HCT116 (cell line): ENCODE measurements at regions not wholly inside any gene's neighbourhood (a gene's known extent, or its start where the extent isn't known, plus 50 kb on each side); places are given as distances from the start of the nearest gene placed in this dataset.

Source experiments
- ATAC-seq: fragments of 200-7000 bp; cut with Tn5 transposase; 2 replicates; pipeline ENCODE4 v1.9.1; 2020; ENCODE audit warnings: mild to moderate bottlenecking, moderate library complexity
- BruUV-seq: library from RNA; stranded (reverse); fragments of 400-500 nt; replicated peaks from 2 replicates; lab custom pipeline; 2021; lab: Mats Ljungman, UMichigan
- CTCF ChIA-PET: fragments of 300-600 bp; sonication (Branson Sonifier 250); formaldehyde crosslinking; loops from one replicate; lab custom pipeline; 2021; ENCODE audit warnings: antibody characterized with exemption; lab: Charles Lee
- POLR2A ChIA-PET: fragments of 300-600, 350-600 bp; sonication (Branson Sonifier 250); formaldehyde crosslinking; loops from one replicate; lab custom pipeline; 2021; ENCODE audit warnings: antibody characterized with exemption; lab: Charles Lee
- RAD21 ChIA-PET, 2 experiments: fragments of 300-600 bp; sonication (Branson Sonifier 250); formaldehyde crosslinking; loops; one replicate each; lab custom pipeline; 2023; ENCODE audit warnings: low total read pairs in 2 of 2; ENCODE audit not compliant: uncharacterized antibody in 2 of 2, unreplicated experiment in 2 of 2, low non-redundant PET in 1 of 2; lab: Charles Lee
- DNase-seq: peaks from one replicate; pipeline ENCODE4 v3.0.0-alpha.2; 2010; ENCODE audit warnings: low read depth, low spot score
- H2AFZ ChIP-seq: fragments of 200-600 bp; shearing (Covaris generic), sonication (generic); 2 replicates; pipeline ENCODE4 v1.6.1; 2017; ENCODE audit warnings: low read depth, mixed run types, mixed read lengths, antibody characterized with exemption, low read length; ENCODE audit not compliant: poor library complexity, severe bottlenecking
- H3K27ac ChIP-seq: 2 replicates; pipeline ENCODE4 v1.5.1; 2012; ENCODE audit warnings: low read depth, low read length
- H3K27me3 ChIP-seq: fragments of 200-600 bp; sonication (generic); 2 replicates; pipeline ENCODE4 v1.6.1; 2016; ENCODE audit warnings: mixed run types, low read length, mixed read lengths; ENCODE audit not compliant: insufficient read depth
- H3K36me3 ChIP-seq, 2 experiments: fragments of 200-500 bp in 1 of 2; fragments of 200-600 bp in 1 of 2; sonication (Bioruptor generic) in 1 of 2; sonication (generic) in 1 of 2; 2 replicates each; pipeline versions ENCODE4 v1.5.1 to v1.6.1; 2014 to 2016; ENCODE audit warnings: low read length in 2 of 2, inconsistent platforms in 1 of 2, mixed read lengths in 1 of 2, mixed run types in 1 of 2; ENCODE audit not compliant: insufficient read depth in 2 of 2, control insufficient read depth in 1 of 2
- H3K4me1 ChIP-seq, 2 experiments: fragments of 200-600 bp in 1 of 2; sonication (generic) in 1 of 2; 2 replicates each; pipeline versions ENCODE4 v1.5.1 to v1.6.1; 2012 to 2017; ENCODE audit warnings: low read length in 2 of 2, inconsistent platforms in 1 of 2, mild to moderate bottlenecking in 1 of 2, mixed read lengths in 1 of 2, mixed run types in 1 of 2, moderate library complexity in 1 of 2; ENCODE audit not compliant: insufficient read depth in 2 of 2, control insufficient read depth in 1 of 2
- H3K4me2 ChIP-seq: fragments of 200-600 bp; sonication (generic); 2 replicates; pipeline ENCODE4 v1.6.1; 2017; ENCODE audit warnings: mixed run types, low read length, mixed read lengths
- H3K4me3 ChIP-seq, 2 experiments: fragments of 200-600 bp in 1 of 2; sonication (generic) in 1 of 2; replicated peaks in 1 of 2; 2 replicates each; pipeline ENCODE4 v1.5.1; 2011 to 2016; ENCODE audit warnings: low read length in 2 of 2, control low read depth in 1 of 2, low read depth in 1 of 2, mild to moderate bottlenecking in 1 of 2, mixed read lengths in 1 of 2, mixed run types in 1 of 2
- H3K79me2 ChIP-seq: fragments of 200-600 bp; sonication (generic); 2 replicates; pipeline ENCODE4 v1.6.1; 2017; ENCODE audit warnings: mild to moderate bottlenecking, mixed run types, low read length, moderate library complexity, mixed read lengths; ENCODE audit not compliant: insufficient read depth
- H3K9ac ChIP-seq: fragments of 200-600 bp; sonication (generic); 2 replicates; pipeline ENCODE4 v1.6.1; 2016; ENCODE audit warnings: low read length, mixed read lengths
- H3K9me2 ChIP-seq: fragments of 200-600 bp; sonication (generic), shearing (Covaris generic); 2 replicates; pipeline ENCODE4 v1.6.1; 2017; ENCODE audit warnings: mixed run types, mild to moderate bottlenecking, moderate library complexity; ENCODE audit not compliant: insufficient read depth
- H3K9me3 ChIP-seq, 2 experiments: fragments of 200-500 bp in 1 of 2; fragments of 200-600 bp in 1 of 2; sonication (Bioruptor generic) in 1 of 2; sonication (generic) in 1 of 2; 2 replicates each; pipeline ENCODE4 v1.6.1; 2014 to 2017; ENCODE audit warnings: low read length in 2 of 2, mixed read lengths in 2 of 2, inconsistent platforms in 1 of 2, low read depth in 1 of 2, mild to moderate bottlenecking in 1 of 2, mixed run types in 1 of 2, moderate library complexity in 1 of 2; ENCODE audit not compliant: control insufficient read depth in 1 of 2, insufficient read depth in 1 of 2
- H4K20me1 ChIP-seq: fragments of 200-600 bp; sonication (generic), shearing (Covaris generic); 2 replicates; pipeline ENCODE4 v1.6.1; 2017; ENCODE audit warnings: mixed run types, mild to moderate bottlenecking, moderate library complexity; ENCODE audit not compliant: insufficient read depth
- CBX3 ChIP-seq: IDR thresholded peaks from 2 replicates; pipeline ENCODE4 v1.6.1; 2012; ENCODE audit warnings: low read depth
- CEBPB ChIP-seq: IDR thresholded peaks from 2 replicates; pipeline ENCODE4 v1.6.1; 2012; ENCODE audit warnings: low read depth
- EGR1 ChIP-seq: IDR thresholded peaks from 2 replicates; pipeline ENCODE4 v1.6.1; 2012; ENCODE audit warnings: low read depth
- FOSL1 ChIP-seq: IDR thresholded peaks from 2 replicates; pipeline ENCODE4 v1.6.1; 2012; ENCODE audit warnings: low read depth
- SIN3A ChIP-seq: IDR thresholded peaks from 2 replicates; pipeline ENCODE4 v1.6.1; 2012; ENCODE audit warnings: low read depth
- SP1 ChIP-seq: IDR thresholded peaks from 2 replicates; pipeline ENCODE4 v1.6.1; 2012; ENCODE audit warnings: low read depth
- TCF7L2 ChIP-seq: IDR thresholded peaks from 2 replicates; pipeline ENCODE4 v1.7.0; 2011; ENCODE audit warnings: borderline replicate concordance, inconsistent platforms; ENCODE audit not compliant: insufficient read depth, insufficient read length; ENCODE audit errors: extremely low read depth
- ZFX ChIP-seq: fragments of 450-650 bp; IDR thresholded peaks from 2 replicates; pipeline ENCODE4 v1.6.1; 2017
- intact Hi-C: fragments of 100-400 bp; cut with micrococcal nuclease; formaldehyde crosslinking; loops from 2 replicates; pipeline ENCODE4 v1.10.0; 2022
- TF ChIP-seq, protein P1 (sequence below): IDR thresholded peaks from 2 replicates; pipeline ENCODE4 v1.6.1; 2011; ENCODE audit warnings: mild to moderate bottlenecking, low read length, moderate library complexity; ENCODE audit not compliant: insufficient replicate concordance; ENCODE audit errors: extremely low read depth
- TF ChIP-seq, protein P2 (sequence below), 3 experiments: fragments of 200-600 bp in 1 of 3; sonication (generic) in 1 of 3; IDR thresholded peaks in 2 of 3; conservative IDR thresholded peaks in 1 of 3; 2 replicates each; pipeline ENCODE4 v1.5.1; 2012 to 2017; ENCODE audit warnings: low read depth in 2 of 3, low read length in 2 of 3, antibody characterized with exemption in 1 of 3, borderline replicate concordance in 1 of 3, control low read depth in 1 of 3, mild to moderate bottlenecking in 1 of 3, mixed read lengths in 1 of 3, mixed run types in 1 of 3, moderate library complexity in 1 of 3; ENCODE audit not compliant: insufficient read depth in 1 of 3

DNA sequence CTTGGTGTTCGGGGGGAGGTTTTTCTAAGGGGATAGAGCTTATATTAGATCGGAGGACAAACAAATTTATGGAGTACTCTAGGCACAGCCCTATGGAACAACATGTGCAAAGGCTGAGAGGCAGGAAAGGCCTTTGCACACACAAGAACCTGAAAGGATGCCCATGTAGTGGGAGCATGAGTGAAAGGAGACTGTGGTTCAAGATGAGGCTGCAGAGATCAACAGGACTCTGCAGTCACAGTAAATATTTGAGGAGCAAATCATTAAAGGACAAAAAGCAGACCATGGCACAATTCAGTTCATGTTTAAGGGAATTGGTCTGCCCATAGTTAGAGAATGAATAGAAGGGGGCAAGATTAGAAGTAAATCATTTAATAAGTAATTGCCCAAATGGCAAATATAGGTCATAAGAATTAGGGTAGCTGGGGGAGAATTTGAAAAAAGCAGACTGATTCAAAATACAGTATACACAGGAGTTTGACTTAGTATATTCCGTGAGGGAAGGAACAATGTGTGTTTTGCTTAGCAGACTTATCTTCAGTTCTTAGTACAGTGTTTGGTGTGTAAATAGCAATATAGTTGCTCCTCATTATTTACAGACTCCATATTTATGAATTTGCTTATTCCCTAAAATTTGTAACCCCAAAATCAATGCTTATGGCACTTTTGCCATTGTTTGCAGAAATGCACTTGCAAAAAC, 268.1 kb downstream of the SEC16B start:
- no TSS peak for BruUV-seq
- Histone ChIP-seq H3K9ac (no peak overlapping the region), H3K79me2 (no peaks in the 10 kb centered on the region), H3K27me3 (peaks cover 56% of the 10 kb centered on the region), H3K27ac (no peak overlapping the region), H4K20me1 (no peaks in the 10 kb centered on the region), H3K4me2 (no peak overlapping the region), H3K4me1 (no peaks in the 10 kb centered on the region), H3K36me3 (no peaks in the 10 kb centered on the region), H2AFZ (no peak overlapping the region), H3K9me3 (no peaks in the 10 kb centered on the region), H3K4me3 (no peak overlapping the region), H3K9me2 (no peaks in the 10 kb centered on the region)
- no peak for TF ChIP-seq SIN3A
- TF ChIP-seq ZFX, result no peak
- TF ChIP-seq FOSL1, result no peak
- no peak for TF ChIP-seq SP1
- TF ChIP-seq CBX3, result no peak
- TF ChIP-seq CEBPB, result no peak
- no peak for TF ChIP-seq EGR1
- no peak for TF ChIP-seq TCF7L2
- TF ChIP-seq, protein P1, sequence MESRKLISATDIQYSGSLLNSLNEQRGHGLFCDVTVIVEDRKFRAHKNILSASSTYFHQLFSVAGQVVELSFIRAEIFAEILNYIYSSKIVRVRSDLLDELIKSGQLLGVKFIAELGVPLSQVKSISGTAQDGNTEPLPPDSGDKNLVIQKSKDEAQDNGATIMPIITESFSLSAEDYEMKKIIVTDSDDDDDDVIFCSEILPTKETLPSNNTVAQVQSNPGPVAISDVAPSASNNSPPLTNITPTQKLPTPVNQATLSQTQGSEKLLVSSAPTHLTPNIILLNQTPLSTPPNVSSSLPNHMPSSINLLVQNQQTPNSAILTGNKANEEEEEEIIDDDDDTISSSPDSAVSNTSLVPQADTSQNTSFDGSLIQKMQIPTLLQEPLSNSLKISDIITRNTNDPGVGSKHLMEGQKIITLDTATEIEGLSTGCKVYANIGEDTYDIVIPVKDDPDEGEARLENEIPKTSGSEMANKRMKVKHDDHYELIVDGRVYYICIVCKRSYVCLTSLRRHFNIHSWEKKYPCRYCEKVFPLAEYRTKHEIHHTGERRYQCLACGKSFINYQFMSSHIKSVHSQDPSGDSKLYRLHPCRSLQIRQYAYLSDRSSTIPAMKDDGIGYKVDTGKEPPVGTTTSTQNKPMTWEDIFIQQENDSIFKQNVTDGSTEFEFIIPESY, result no peak
- TF ChIP-seq, protein P2, sequence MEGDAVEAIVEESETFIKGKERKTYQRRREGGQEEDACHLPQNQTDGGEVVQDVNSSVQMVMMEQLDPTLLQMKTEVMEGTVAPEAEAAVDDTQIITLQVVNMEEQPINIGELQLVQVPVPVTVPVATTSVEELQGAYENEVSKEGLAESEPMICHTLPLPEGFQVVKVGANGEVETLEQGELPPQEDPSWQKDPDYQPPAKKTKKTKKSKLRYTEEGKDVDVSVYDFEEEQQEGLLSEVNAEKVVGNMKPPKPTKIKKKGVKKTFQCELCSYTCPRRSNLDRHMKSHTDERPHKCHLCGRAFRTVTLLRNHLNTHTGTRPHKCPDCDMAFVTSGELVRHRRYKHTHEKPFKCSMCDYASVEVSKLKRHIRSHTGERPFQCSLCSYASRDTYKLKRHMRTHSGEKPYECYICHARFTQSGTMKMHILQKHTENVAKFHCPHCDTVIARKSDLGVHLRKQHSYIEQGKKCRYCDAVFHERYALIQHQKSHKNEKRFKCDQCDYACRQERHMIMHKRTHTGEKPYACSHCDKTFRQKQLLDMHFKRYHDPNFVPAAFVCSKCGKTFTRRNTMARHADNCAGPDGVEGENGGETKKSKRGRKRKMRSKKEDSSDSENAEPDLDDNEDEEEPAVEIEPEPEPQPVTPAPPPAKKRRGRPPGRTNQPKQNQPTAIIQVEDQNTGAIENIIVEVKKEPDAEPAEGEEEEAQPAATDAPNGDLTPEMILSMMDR (IDR thresholded peaks at IDR 0.05 in 2 of 3, conservative IDR thresholded peaks at IDR 0.05 in 1 of 3; ENCODE audit: borderline replicate concordance in 1 of 3, insufficient read depth in 1 of 3, low read depth in 2 of 3, low read length in 2 of 3), result no peak
- ATAC-seq (no peak), DNase-seq (no peak)
- RAD21 ChIA-PET, result no interaction called here
- POLR2A ChIA-PET, result no interaction called here
- intact Hi-C loops, result no loop called here
- CTCF ChIA-PET, result no interaction called here
